BE2C (cell line): ENCODE measurements at regions not wholly inside any gene's neighbourhood (a gene's known extent, or its start where the extent isn't known, plus 50 kb on each side); places are given as distances from the start of the nearest gene placed in this dataset.
"Not testable (repeated sequence)": the region's sequence is repeated elsewhere in the genome, so short reads cannot be mapped to it uniquely, and the experiment has no call there.

Source experiments
- DNase-seq: peaks from one replicate; pipeline ENCODE4 v3.0.0-alpha.2; 2020
- H3K27me3 ChIP-seq: fragments of 250-450 bp; sonication (Bioruptor Pico); 2 replicates; pipeline ENCODE4 v1.5.1; 2020; ENCODE audit warnings: mild to moderate bottlenecking
- H3K36me3 ChIP-seq: fragments of 250-450 bp; sonication (Bioruptor Pico); 2 replicates; pipeline ENCODE4 v1.5.1; 2020; ENCODE audit warnings: mild to moderate bottlenecking
- H3K4me1 ChIP-seq: fragments of 250-450 bp; sonication (Bioruptor Pico); 2 replicates; pipeline ENCODE4 v1.5.1; 2020
- H3K4me3 ChIP-seq: 2 replicates; pipeline ENCODE4 v1.5.1; 2011; ENCODE audit warnings: low read depth, low read length
- H3K9me3 ChIP-seq: fragments of 250-450 bp; sonication (Bioruptor Pico); 2 replicates; pipeline ENCODE4 v1.5.1; 2020
- TF ChIP-seq, protein P1 (sequence below): IDR thresholded peaks from 2 replicates; pipeline ENCODE4 v1.5.1; 2012; ENCODE audit warnings: mild to moderate bottlenecking, low read depth, low read length

DNA sequence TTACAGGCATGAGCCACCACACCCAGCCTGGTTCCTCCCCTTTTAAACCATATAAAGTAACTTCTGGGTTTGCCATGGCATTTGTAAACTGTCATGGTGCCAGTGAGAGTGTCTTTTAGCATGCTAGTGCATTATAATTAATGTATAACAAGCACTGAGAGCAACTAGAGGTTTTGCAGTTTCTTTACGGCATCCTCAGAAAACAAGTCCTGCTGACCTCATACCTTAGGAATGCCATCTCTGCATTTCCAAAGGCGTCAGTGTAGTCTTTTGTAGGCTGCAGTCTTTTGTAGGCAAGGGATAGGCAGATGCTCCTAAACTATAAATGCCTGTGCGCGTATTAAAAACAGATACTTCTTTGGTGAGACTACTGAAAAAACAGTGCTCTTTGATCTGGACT lies 75.0 kb upstream of the EZR start:
- H3K9me3 ChIP-seq: no peaks in the 10 kb centered on the region
- no peak for DNase-seq
- no peaks in the 10 kb centered on the region for H3K4me1 ChIP-seq
- no peak overlapping the region for H3K4me3 ChIP-seq
- no peaks in the 10 kb centered on the region for H3K27me3 ChIP-seq
- TF ChIP-seq, protein P1, sequence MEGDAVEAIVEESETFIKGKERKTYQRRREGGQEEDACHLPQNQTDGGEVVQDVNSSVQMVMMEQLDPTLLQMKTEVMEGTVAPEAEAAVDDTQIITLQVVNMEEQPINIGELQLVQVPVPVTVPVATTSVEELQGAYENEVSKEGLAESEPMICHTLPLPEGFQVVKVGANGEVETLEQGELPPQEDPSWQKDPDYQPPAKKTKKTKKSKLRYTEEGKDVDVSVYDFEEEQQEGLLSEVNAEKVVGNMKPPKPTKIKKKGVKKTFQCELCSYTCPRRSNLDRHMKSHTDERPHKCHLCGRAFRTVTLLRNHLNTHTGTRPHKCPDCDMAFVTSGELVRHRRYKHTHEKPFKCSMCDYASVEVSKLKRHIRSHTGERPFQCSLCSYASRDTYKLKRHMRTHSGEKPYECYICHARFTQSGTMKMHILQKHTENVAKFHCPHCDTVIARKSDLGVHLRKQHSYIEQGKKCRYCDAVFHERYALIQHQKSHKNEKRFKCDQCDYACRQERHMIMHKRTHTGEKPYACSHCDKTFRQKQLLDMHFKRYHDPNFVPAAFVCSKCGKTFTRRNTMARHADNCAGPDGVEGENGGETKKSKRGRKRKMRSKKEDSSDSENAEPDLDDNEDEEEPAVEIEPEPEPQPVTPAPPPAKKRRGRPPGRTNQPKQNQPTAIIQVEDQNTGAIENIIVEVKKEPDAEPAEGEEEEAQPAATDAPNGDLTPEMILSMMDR: no peak
- no peaks in the 10 kb centered on the region for H3K36me3 ChIP-seq

DNA sequence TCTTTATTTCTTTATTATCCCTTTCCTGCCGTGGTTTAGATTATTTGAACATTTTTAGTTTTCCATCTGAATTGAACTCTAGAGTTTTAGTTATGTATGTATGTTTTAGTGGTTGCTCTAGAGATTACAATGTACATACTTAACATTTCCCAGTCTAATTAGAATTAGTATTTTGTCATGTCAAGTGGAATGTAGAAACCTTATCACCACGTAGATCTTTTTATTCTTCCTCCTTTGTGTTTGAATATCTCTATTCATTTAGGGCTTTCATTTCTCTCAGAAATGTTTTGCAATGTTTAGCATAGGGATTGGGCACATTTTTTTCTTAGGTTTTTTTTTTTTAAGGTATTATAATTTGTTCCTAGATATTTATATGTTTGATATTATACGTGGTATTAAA lies 73.1 kb upstream of the EZR start:
- TF ChIP-seq, protein P1: no peak
- Histone ChIP-seq H3K9me3 (no peaks in the 10 kb centered on the region), H3K36me3 (no peaks in the 10 kb centered on the region), H3K4me3 (no peak overlapping the region), H3K27me3 (no peaks in the 10 kb centered on the region), H3K4me1 (no peaks in the 10 kb centered on the region)
- no peak for DNase-seq

DNA sequence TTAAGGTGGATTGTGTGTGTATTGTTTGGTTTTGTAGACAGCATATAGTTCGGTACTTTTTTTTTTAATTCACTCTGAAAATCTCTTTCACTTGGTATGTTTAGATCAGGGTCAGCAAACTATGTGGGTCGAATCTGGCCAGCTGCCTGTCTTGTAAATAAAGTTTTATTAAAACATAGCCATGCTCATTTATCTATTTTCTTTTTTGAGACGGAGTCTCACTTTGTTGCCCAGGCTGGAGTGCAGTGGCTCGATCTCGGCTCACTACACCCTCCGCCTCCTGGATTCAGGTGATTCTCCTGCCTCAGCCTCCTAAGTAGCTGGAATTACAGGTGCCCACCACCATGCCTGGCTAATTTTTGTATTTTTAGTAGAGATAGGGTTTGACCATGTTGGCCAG lies 72.4 kb upstream of the EZR start:
- not testable (repeated sequence) for DNase-seq, H3K9me3 ChIP-seq

DNA sequence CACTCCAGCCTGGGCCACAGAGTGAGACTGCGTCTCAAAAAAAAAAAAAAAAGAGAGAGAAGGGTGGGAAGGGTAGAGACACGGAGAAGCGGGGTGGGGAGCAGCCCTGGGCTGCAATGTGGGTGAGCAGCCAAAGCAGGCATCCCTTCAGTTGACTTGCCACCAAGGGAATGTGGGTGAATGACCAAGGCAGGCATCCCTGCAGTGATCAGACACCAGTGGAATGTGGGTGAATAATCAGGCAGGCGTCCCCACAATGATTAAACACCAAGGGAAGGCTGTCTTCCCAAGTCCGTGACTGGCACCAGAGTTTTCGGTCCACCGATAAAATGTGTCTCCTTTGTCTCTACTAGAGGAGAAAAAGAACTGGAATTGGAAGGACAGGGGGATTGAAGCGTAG lies 69.0 kb upstream of the EZR start:
- not testable (repeated sequence) for H3K4me1 ChIP-seq, H3K36me3 ChIP-seq, H3K9me3 ChIP-seq, DNase-seq, H3K4me3 ChIP-seq, H3K27me3 ChIP-seq

More for the DNA sequence above, 72.4 kb upstream of the EZR start:
- not testable (repeated sequence) for H3K4me1 ChIP-seq, H3K36me3 ChIP-seq, H3K4me3 ChIP-seq, H3K27me3 ChIP-seq

DNA sequence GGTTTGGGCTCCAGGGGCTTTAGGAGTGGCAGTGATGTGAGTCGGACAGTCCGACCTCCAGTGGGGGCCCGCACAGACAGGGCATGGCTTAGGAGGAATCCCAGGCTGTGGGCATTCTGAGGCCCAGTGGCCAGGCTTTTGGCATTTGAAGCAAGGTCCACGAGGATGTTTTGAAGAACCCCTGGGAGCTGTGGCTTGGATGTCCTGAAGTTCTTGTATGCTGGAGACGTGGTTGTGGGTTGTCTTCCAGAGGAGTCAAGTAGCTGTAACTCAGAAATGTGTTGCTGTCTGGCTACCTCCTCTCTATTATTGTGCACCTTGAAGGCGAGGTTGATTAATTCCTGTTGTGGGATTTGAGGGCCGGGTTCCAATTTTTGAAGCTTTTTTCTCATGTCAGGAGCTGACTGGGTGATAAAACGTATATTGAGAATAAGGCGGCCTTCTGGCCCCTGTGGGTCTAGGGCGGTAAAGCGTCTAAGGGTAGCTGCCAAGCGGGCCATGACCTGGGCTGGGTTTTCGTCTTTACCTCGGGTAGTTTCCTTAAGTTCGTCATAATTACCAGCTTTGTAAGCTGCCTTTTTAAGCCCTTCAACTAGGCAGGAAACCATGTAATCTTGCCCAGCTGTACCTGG lies 67.3 kb upstream of the EZR start:
- DNase-seq, H3K27me3 ChIP-seq, H3K9me3 ChIP-seq, H3K4me3 ChIP-seq, H3K4me1 ChIP-seq, H3K36me3 ChIP-seq: not testable (repeated sequence)

DNA sequence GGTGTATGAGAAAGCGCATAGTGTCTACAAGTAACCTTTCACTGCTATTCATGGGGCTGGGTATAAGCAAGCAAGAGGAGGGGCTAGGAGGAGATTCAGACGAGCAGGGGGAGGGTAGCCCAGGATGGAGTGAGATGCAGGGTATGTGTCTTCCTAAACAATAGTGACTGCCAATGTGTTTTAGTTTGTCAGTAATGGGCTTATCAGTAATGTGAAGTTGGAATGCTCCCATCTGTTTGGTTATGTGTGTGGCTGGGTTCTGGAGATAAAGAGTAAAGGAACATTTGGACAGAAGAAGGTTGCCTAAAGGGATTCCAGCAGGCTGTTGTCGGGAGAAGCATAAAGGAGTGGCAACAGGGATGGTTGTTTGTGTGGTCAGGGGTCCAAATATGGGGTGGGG lies 62.7 kb upstream of the EZR start:
- not testable (repeated sequence) for H3K4me3 ChIP-seq, H3K9me3 ChIP-seq, H3K27me3 ChIP-seq, H3K36me3 ChIP-seq, H3K4me1 ChIP-seq
- peak; percentile 30 for DNase-seq

DNA sequence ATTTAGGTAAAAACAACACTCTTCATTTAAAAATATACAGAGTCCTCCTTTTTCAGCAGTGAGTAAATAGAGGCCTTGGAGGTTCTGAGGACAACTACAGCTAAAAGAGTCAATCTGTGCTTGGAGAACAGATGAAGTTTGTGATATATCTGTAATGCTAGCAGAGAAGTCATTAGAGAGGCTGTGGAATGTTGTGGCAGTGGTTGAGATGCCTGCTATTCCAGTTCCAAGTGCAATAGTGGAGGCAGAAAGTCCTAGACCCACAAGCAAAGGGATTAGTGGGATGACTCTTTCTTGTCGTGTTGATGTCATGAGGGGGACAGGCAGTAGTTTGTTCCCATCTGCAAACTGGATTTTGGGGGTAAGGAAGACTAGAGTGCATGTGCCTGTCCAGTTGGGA lies 62.1 kb upstream of the EZR start:
- DNase-seq, H3K36me3 ChIP-seq, H3K27me3 ChIP-seq, H3K9me3 ChIP-seq, H3K4me1 ChIP-seq, H3K4me3 ChIP-seq: not testable (repeated sequence)

DNA sequence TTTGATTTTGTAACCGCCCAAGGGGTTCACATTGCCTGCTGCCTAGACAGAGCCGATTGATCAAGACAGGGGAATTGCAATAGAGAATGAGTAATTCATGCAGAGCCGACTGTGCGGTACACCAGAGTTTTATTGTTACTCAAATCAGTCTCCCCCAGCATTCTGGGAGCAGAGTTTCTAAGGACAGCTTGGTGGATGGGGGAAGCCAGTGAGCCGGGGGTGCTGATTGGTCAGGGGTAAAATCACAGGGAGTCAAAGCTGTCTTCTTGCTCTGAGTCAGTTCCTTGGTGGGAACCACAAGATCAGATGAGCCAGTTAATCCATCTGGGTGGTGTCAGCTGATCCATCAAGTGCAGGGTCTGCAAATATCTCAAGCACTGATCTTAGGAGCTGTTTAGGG lies 60.0 kb upstream of the EZR start:
- Histone ChIP-seq H3K27me3 (no peaks in the 10 kb centered on the region), H3K9me3 (no peaks in the 10 kb centered on the region), H3K4me3 (no peak overlapping the region), H3K36me3 (no peaks in the 10 kb centered on the region), H3K4me1 (peaks cover 7% of the 10 kb centered on the region)
- no peak for DNase-seq
- TF ChIP-seq, protein P1: no peak

DNA sequence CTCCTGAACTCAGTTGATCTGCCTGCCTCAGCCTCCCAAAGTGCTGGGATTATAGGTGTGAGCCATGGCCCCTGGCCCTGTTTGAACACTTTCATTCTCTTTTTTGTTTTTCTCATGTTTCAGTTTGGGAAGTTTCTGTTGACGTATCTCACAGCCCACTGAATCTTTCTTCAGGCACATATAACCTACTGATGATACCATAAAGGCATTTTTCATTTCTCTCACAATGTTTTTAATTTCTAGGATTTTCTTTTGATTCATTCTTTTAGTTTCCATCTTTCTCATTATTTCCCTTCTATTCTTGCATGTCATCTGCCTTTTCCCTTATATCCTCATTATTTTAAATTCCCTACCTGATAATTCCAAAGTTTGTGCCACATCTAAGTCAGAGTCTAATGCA lies 58.5 kb upstream of the EZR start:
- H3K36me3 ChIP-seq: no peaks in the 10 kb centered on the region
- H3K9me3 ChIP-seq: no peaks in the 10 kb centered on the region
- TF ChIP-seq, protein P1: no peak
- peaks cover 7% of the 10 kb centered on the region for H3K4me1 ChIP-seq
- no peak overlapping the region for H3K4me3 ChIP-seq
- no peaks in the 10 kb centered on the region for H3K27me3 ChIP-seq
- DNase-seq: no peak
